ENCODE measurements at regions not wholly inside any gene's neighbourhood (a gene's known extent, or its start where the extent isn't known, plus 50 kb on each side); places are given as distances from the start of the nearest gene placed in this dataset.

- ChIA-PET POLR2A (no interaction called here), CTCF (no interaction called here)
- TF ChIP-seq CTCF (IDR thresholded peaks at IDR 0.05; ENCODE audit: insufficient read depth, low read length, missing control alignments) = no peak
- H3K4me3 ChIP-seq (ENCODE audit: low read depth, low read length) = no peak overlapping the region
- no peak for DNase-seq (ENCODE audit: low read depth, low spot score)
These were observed 338.0 kb upstream of the KAZN start for GRCh38 chr1:14260480-14260879.

- H3K4me3 ChIP-seq (ENCODE audit: low read depth, low read length) = no peak overlapping the region
- ChIA-PET POLR2A (no interaction called here), CTCF (no interaction called here)
These were observed 337.1 kb upstream of the KAZN start for GRCh38 chr1:14261395-14261794.

GRCh38 chr1:14262637-14263036 lies 335.8 kb upstream of the KAZN start:
- POLR2A ChIA-PET = no interaction called here
- DNase-seq (ENCODE audit: low read depth, low spot score) = no peak
- no peak overlapping the region for H3K4me3 ChIP-seq (ENCODE audit: low read depth, low read length)
- no peak for TF ChIP-seq CTCF (IDR thresholded peaks at IDR 0.05; ENCODE audit: insufficient read depth, low read length, missing control alignments)
- CTCF ChIA-PET = interaction anchor here (2.1 kb wide), 1 partner anchor 10 kb away, joined by 4 read pairs; no protein-coding TSS in a partner anchor

More at GRCh38 chr1:14261395-14261794, 337.1 kb upstream of the KAZN start:
- DNase-seq (ENCODE audit: low read depth, low spot score) = no peak
- TF ChIP-seq CTCF (IDR thresholded peaks at IDR 0.05; ENCODE audit: insufficient read depth, low read length, missing control alignments) = no peak

GRCh38 chr1:14263225-14263624 lies 335.3 kb upstream of the KAZN start:
- no peak overlapping the region for H3K4me3 ChIP-seq (ENCODE audit: low read depth, low read length)
- ChIA-PET CTCF (interaction anchor here (2.1 kb wide), 1 partner anchor 10 kb away, joined by 4 read pairs; no protein-coding TSS in a partner anchor), POLR2A (interaction anchor here (0.8 kb wide), 1 partner anchor 11 kb away, joined by 3 read pairs; no protein-coding TSS in a partner anchor)
- no peak for DNase-seq (ENCODE audit: low read depth, low spot score)
- no peak for TF ChIP-seq CTCF (IDR thresholded peaks at IDR 0.05; ENCODE audit: insufficient read depth, low read length, missing control alignments)

- ChIA-PET CTCF (interaction anchor here (2.1 kb wide), 1 partner anchor 9 kb away, joined by 4 read pairs; no protein-coding TSS in a partner anchor), POLR2A (interaction anchor here (0.8 kb wide), 1 partner anchor 11 kb away, joined by 3 read pairs; no protein-coding TSS in a partner anchor)
- TF ChIP-seq CTCF (IDR thresholded peaks at IDR 0.05; ENCODE audit: insufficient read depth, low read length, missing control alignments) = no peak
- DNase-seq (ENCODE audit: low read depth, low spot score) = no peak
- no peak overlapping the region for H3K4me3 ChIP-seq (ENCODE audit: low read depth, low read length)
These were observed 334.8 kb upstream of the KAZN start for GRCh38 chr1:14263671-14264070.

GRCh38 chr1:14265495-14265894 lies 333.0 kb upstream of the KAZN start:
- no peak for TF ChIP-seq CTCF (IDR thresholded peaks at IDR 0.05; ENCODE audit: insufficient read depth, low read length, missing control alignments)
- no peak for DNase-seq (ENCODE audit: low read depth, low spot score)
- ChIA-PET CTCF (no interaction called here), POLR2A (no interaction called here)
- no peak overlapping the region for H3K4me3 ChIP-seq (ENCODE audit: low read depth, low read length)
